ENCODE measurements at regions not wholly inside any gene's neighbourhood (a gene's known extent, or its start where the extent isn't known, plus 50 kb on each side); places are given as distances from the start of the nearest gene placed in this dataset.

GRCh38 chr20:53814060-53814459 is 220.4 kb upstream of the ZNF217 start:
- no peak overlapping the region for H3K9ac ChIP-seq
- H3K36me3 ChIP-seq (ENCODE audit: control insufficient read depth, insufficient read depth, low read length), result no peaks in the 10 kb centered on the region

GRCh38 chr20:53813636-53814035 is 220.0 kb upstream of the ZNF217 start:
- Histone ChIP-seq H2AFZ (no peak overlapping the region), H3K4me1 (no peaks in the 10 kb centered on the region), H3K79me2 (no peaks in the 10 kb centered on the region), H3K4me2 (ENCODE audit: low read length) (no peak overlapping the region), H3K36me3 (ENCODE audit: control insufficient read depth, insufficient read depth, low read length) (no peaks in the 10 kb centered on the region), H3K9ac (no peak overlapping the region), H3K9me3 (ENCODE audit: control insufficient read depth, low read length) (no peaks in the 10 kb centered on the region), H3K4me3 (ENCODE audit: low read depth, low read length) (no peak overlapping the region), H3K27me3 (ENCODE audit: control insufficient read depth, insufficient read depth, low read length) (no peaks in the 10 kb centered on the region), H3K27ac (no peak overlapping the region)
- TF ChIP-seq CTCF (IDR thresholded peaks at IDR 0.05), result no peak

More at GRCh38 chr20:53814060-53814459, 220.4 kb upstream of the ZNF217 start:
- no peak overlapping the region for H3K4me2 ChIP-seq (ENCODE audit: low read length)
- no peaks in the 10 kb centered on the region for H3K79me2 ChIP-seq
- no peaks in the 10 kb centered on the region for H3K27me3 ChIP-seq (ENCODE audit: control insufficient read depth, insufficient read depth, low read length)
- no peaks in the 10 kb centered on the region for H3K4me1 ChIP-seq
- no peak overlapping the region for H3K4me3 ChIP-seq (ENCODE audit: low read depth, low read length)
- no peaks in the 10 kb centered on the region for H3K9me3 ChIP-seq (ENCODE audit: control insufficient read depth, low read length)
- no peak overlapping the region for H2AFZ ChIP-seq
- H3K27ac ChIP-seq, result no peak overlapping the region
- no peak for TF ChIP-seq CTCF (IDR thresholded peaks at IDR 0.05)

- H3K9ac ChIP-seq, result no peak overlapping the region
- TF ChIP-seq CTCF (IDR thresholded peaks at IDR 0.05), result no peak
- H3K4me1 ChIP-seq, result no peaks in the 10 kb centered on the region
- no peaks in the 10 kb centered on the region for H3K9me3 ChIP-seq (ENCODE audit: control insufficient read depth, low read length)
- no peak overlapping the region for H2AFZ ChIP-seq
- no peaks in the 10 kb centered on the region for H3K36me3 ChIP-seq (ENCODE audit: control insufficient read depth, insufficient read depth, low read length)
- no peak overlapping the region for H3K4me3 ChIP-seq (ENCODE audit: low read depth, low read length)
- H3K27ac ChIP-seq, result no peak overlapping the region
- no peaks in the 10 kb centered on the region for H3K27me3 ChIP-seq (ENCODE audit: control insufficient read depth, insufficient read depth, low read length)
- H3K79me2 ChIP-seq, result no peaks in the 10 kb centered on the region
- H3K4me2 ChIP-seq (ENCODE audit: low read length), result no peak overlapping the region
These were observed 217.9 kb upstream of the ZNF217 start for GRCh38 chr20:53811577-53811976.

- Histone ChIP-seq H3K36me3 (ENCODE audit: control insufficient read depth, insufficient read depth, low read length) (no peaks in the 10 kb centered on the region), H3K9me3 (ENCODE audit: control insufficient read depth, low read length) (no peaks in the 10 kb centered on the region), H3K27me3 (ENCODE audit: control insufficient read depth, insufficient read depth, low read length) (no peaks in the 10 kb centered on the region), H3K4me1 (no peaks in the 10 kb centered on the region), H3K4me3 (ENCODE audit: low read depth, low read length) (no peak overlapping the region), H3K79me2 (no peaks in the 10 kb centered on the region), H3K4me2 (ENCODE audit: low read length) (no peak overlapping the region), H3K27ac (no peak overlapping the region), H2AFZ (no peak overlapping the region), H3K9ac (no peak overlapping the region)
- no peak for TF ChIP-seq CTCF (IDR thresholded peaks at IDR 0.05)
These were observed 217.2 kb upstream of the ZNF217 start for GRCh38 chr20:53810661-53811355.

GRCh38 chr20:53809728-53810365 is 216.2 kb upstream of the ZNF217 start:
- Histone ChIP-seq H3K9ac (no peak overlapping the region), H3K4me2 (ENCODE audit: low read length) (no peak overlapping the region), H3K9me3 (ENCODE audit: control insufficient read depth, low read length) (no peaks in the 10 kb centered on the region), H3K27ac (no peak overlapping the region), H3K4me3 (ENCODE audit: low read depth, low read length) (no peak overlapping the region), H3K27me3 (ENCODE audit: control insufficient read depth, insufficient read depth, low read length) (no peaks in the 10 kb centered on the region), H2AFZ (no peak overlapping the region), H3K4me1 (peaks cover 6% of the 10 kb centered on the region), H3K36me3 (ENCODE audit: control insufficient read depth, insufficient read depth, low read length) (no peaks in the 10 kb centered on the region), H3K79me2 (no peaks in the 10 kb centered on the region)
- no peak for TF ChIP-seq CTCF (IDR thresholded peaks at IDR 0.05)

Measured in parathyroid adenoma (tissue), 2 donors.